Kidney epithelial cell (primary cell): ENCODE measurements at regions not wholly inside any gene's neighbourhood (a gene's known extent, or its start where the extent isn't known, plus 50 kb on each side); places are given as distances from the start of the nearest gene placed in this dataset.

ENCODE experiments used
- DNase-seq: peaks from one replicate; pipeline ENCODE4 v3.0.0-alpha.2; 2010; ENCODE audit warnings: low read depth
- H3K27me3 ChIP-seq: 2 replicates; pipeline ENCODE4 v1.6.0; 2011; ENCODE audit warnings: low read length; ENCODE audit not compliant: control insufficient read depth, insufficient read depth
- H3K36me3 ChIP-seq: 2 replicates; pipeline ENCODE4 v1.5.1; 2011; ENCODE audit warnings: low read length; ENCODE audit not compliant: control insufficient read depth, insufficient read depth
- H3K4me3 ChIP-seq: 2 replicates; pipeline ENCODE4 v1.5.1; 2011; ENCODE audit warnings: low read depth, mild to moderate bottlenecking, control low read depth, low read length
- CTCF ChIP-seq: IDR thresholded peaks from 2 replicates; pipeline ENCODE4 v1.5.1; 2011; ENCODE audit warnings: mild to moderate bottlenecking, moderate library complexity, low read length, control low read depth, inconsistent platforms; ENCODE audit not compliant: insufficient read depth, poor library complexity, severe bottlenecking

GRCh38 chr3:3334491-3334890, 155.0 kb upstream of the CRBN start:
- no peak for TF ChIP-seq CTCF
- Histone ChIP-seq H3K27me3 (no peaks in the 10 kb centered on the region), H3K36me3 (no peaks in the 10 kb centered on the region), H3K4me3 (no peak overlapping the region)
- no peak for DNase-seq

- TF ChIP-seq CTCF: no peak
- DNase-seq: no peak
- Histone ChIP-seq H3K4me3 (no peak overlapping the region), H3K27me3 (no peaks in the 10 kb centered on the region), H3K36me3 (no peaks in the 10 kb centered on the region)
These were observed 154.1 kb upstream of the CRBN start for GRCh38 chr3:3333571-3333970.

GRCh38 chr3:3316521-3316920, 137.0 kb upstream of the CRBN start:
- no peaks in the 10 kb centered on the region for H3K36me3 ChIP-seq
- TF ChIP-seq CTCF: no peak
- no peak for DNase-seq
- no peak overlapping the region for H3K4me3 ChIP-seq
- H3K27me3 ChIP-seq: no peaks in the 10 kb centered on the region

DNA sequence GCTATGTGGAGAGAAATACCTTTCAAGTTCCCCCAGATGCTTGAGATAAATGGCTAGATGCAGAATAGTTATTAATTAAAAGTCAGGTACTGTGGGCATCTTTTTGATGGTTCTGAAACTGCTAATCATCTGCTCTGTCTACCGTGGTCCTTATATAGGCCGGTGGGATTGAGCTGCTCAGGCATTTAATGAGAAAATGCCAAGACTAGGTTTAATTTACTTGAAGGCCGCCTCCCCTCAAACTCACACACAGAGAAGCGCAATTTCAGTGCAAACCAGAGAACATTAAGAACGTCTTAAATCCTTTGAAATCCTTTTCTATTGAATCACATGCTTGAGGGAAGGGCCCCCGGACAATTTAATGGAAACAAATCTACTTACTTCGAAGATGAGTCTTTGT, 136.4 kb upstream of the CRBN start:
- H3K4me3 ChIP-seq: no peak overlapping the region
- DNase-seq: no peak
- no peak for TF ChIP-seq CTCF
- H3K27me3 ChIP-seq: no peaks in the 10 kb centered on the region
- H3K36me3 ChIP-seq: no peaks in the 10 kb centered on the region

- no peak for TF ChIP-seq CTCF
- no peaks in the 10 kb centered on the region for H3K27me3 ChIP-seq
- H3K36me3 ChIP-seq: no peaks in the 10 kb centered on the region
- no peak for DNase-seq
- H3K4me3 ChIP-seq: no peak overlapping the region
These were observed 130.4 kb upstream of the CRBN start for GRCh38 chr3:3309887-3310286.

DNA sequence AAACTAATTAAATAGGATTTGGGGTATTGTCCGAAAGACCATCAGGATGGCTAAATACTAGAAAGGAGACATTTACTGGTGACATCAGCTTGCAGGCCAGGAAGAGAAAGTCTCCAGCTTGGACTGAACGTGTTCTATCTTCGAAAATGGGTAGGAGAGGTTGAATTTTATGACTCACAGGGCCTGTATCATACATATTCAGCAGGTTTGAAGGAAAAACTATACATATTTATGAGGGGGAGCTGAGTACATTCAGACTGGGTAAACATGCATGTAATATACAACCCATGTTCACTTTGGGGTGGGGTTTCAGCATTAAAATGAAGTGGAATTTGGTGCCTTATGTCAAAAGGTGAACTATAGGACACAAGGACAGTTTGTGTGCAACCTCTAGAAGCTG, 129.3 kb upstream of the CRBN start:
- no peak for DNase-seq

More for the DNA sequence above, 129.3 kb upstream of the CRBN start:
- Histone ChIP-seq H3K27me3 (no peaks in the 10 kb centered on the region), H3K4me3 (no peak overlapping the region), H3K36me3 (no peaks in the 10 kb centered on the region)
- TF ChIP-seq CTCF: no peak
